ENCODE measurements at regions not wholly inside any gene's neighbourhood (a gene's known extent, or its start where the extent isn't known, plus 50 kb on each side); places are given as distances from the start of the nearest gene placed in this dataset.

- DNase-seq (no peak), FAIRE-seq (no peak)
- Histone ChIP-seq H3K4me1 (ENCODE audit: control insufficient read depth in 3 of 3, insufficient read depth in 2 of 3, low read depth in 1 of 3, low read length in 2 of 3) (no peaks in the 10 kb centered on the region), H3K9me3 (ENCODE audit: control insufficient read depth in 2 of 2, insufficient read depth in 1 of 2, low read depth in 1 of 2, low read length in 1 of 2) (no peaks in the 10 kb centered on the region), H3K27me3 (ENCODE audit: control insufficient read depth in 3 of 3, insufficient read depth in 3 of 3, low read length in 3 of 3) (no peaks in the 10 kb centered on the region), H3K27ac (ENCODE audit: low read depth in 1 of 3, low read length in 2 of 3) (no peak overlapping the region), H3K36me3 (ENCODE audit: control insufficient read depth in 3 of 3, insufficient read depth in 2 of 3, low read depth in 1 of 3, low read length in 3 of 3) (no peaks in the 10 kb centered on the region), H3K4me3 (ENCODE audit: low read depth in 1 of 3, low read length in 3 of 3) (no peak overlapping the region)
- WGBS, 3 donors, result 76 to 82% (median 78%) methylated on average over 7 of the region's 7 CpGs
These were observed 333.1 kb upstream of the IGFBP7 start for GRCh38 chr4:57443308-57443707.

GRCh38 chr4:57442831-57443291 is 332.7 kb upstream of the IGFBP7 start:
- no peak for FAIRE-seq

GRCh38 chr4:57442241-57442640 is 332.1 kb upstream of the IGFBP7 start:
- Histone ChIP-seq H3K36me3 (ENCODE audit: control insufficient read depth in 3 of 3, insufficient read depth in 2 of 3, low read depth in 1 of 3, low read length in 3 of 3) (no peaks in the 10 kb centered on the region), H3K4me3 (ENCODE audit: low read depth in 1 of 3, low read length in 3 of 3) (no peak overlapping the region), H3K27ac (ENCODE audit: low read depth in 1 of 3, low read length in 2 of 3) (no peak overlapping the region), H3K27me3 (ENCODE audit: control insufficient read depth in 3 of 3, insufficient read depth in 3 of 3, low read length in 3 of 3) (no peaks in the 10 kb centered on the region), H3K4me1 (ENCODE audit: control insufficient read depth in 3 of 3, insufficient read depth in 2 of 3, low read depth in 1 of 3, low read length in 2 of 3) (no peaks in the 10 kb centered on the region), H3K9me3 (ENCODE audit: control insufficient read depth in 2 of 2, insufficient read depth in 1 of 2, low read depth in 1 of 2, low read length in 1 of 2) (no peaks in the 10 kb centered on the region)
- DNase-seq (no peak), FAIRE-seq (no peak)
- 47 to 61% (median 47%) methylated on average over 7 of the region's 7 CpGs for WGBS, 3 donors

More at GRCh38 chr4:57442831-57443291, 332.7 kb upstream of the IGFBP7 start:
- 25 to 37% (median 27%) methylated on average over 4 of the region's 4 CpGs for WGBS, 3 donors
- Histone ChIP-seq H3K9me3 (ENCODE audit: control insufficient read depth in 2 of 2, insufficient read depth in 1 of 2, low read depth in 1 of 2, low read length in 1 of 2) (no peaks in the 10 kb centered on the region), H3K27me3 (ENCODE audit: control insufficient read depth in 3 of 3, insufficient read depth in 3 of 3, low read length in 3 of 3) (no peaks in the 10 kb centered on the region), H3K4me1 (ENCODE audit: control insufficient read depth in 3 of 3, insufficient read depth in 2 of 3, low read depth in 1 of 3, low read length in 2 of 3) (no peaks in the 10 kb centered on the region), H3K4me3 (ENCODE audit: low read depth in 1 of 3, low read length in 3 of 3) (no peak overlapping the region), H3K27ac (ENCODE audit: low read depth in 1 of 3, low read length in 2 of 3) (no peak overlapping the region), H3K36me3 (ENCODE audit: control insufficient read depth in 3 of 3, insufficient read depth in 2 of 3, low read depth in 1 of 3, low read length in 3 of 3) (no peaks in the 10 kb centered on the region)
- DNase-seq, result peak; percentile 16 to 44

- no peaks in the 10 kb centered on the region for H3K27me3 ChIP-seq (ENCODE audit: control insufficient read depth in 3 of 3, insufficient read depth in 3 of 3, low read length in 3 of 3)
- H3K4me1 ChIP-seq (ENCODE audit: control insufficient read depth in 3 of 3, insufficient read depth in 2 of 3, low read depth in 1 of 3, low read length in 2 of 3), result no peaks in the 10 kb centered on the region
- FAIRE-seq (no peak), DNase-seq (no peak)
- no peak overlapping the region for H3K4me3 ChIP-seq (ENCODE audit: low read depth in 1 of 3, low read length in 3 of 3)
- no peaks in the 10 kb centered on the region for H3K36me3 ChIP-seq (ENCODE audit: control insufficient read depth in 3 of 3, insufficient read depth in 2 of 3, low read depth in 1 of 3, low read length in 3 of 3)
- no peaks in the 10 kb centered on the region for H3K9me3 ChIP-seq (ENCODE audit: control insufficient read depth in 2 of 2, insufficient read depth in 1 of 2, low read depth in 1 of 2, low read length in 1 of 2)
- WGBS, 3 donors, result 61 to 73% (median 67%) methylated on average over 8 of the region's 8 CpGs
- H3K27ac ChIP-seq (ENCODE audit: low read depth in 1 of 3, low read length in 2 of 3), result no peak overlapping the region
These were observed 327.5 kb upstream of the IGFBP7 start for GRCh38 chr4:57437649-57438048.

GRCh38 chr4:57435300-57435699 is 325.1 kb upstream of the IGFBP7 start:
- Histone ChIP-seq H3K4me1 (ENCODE audit: control insufficient read depth in 3 of 3, insufficient read depth in 2 of 3, low read depth in 1 of 3, low read length in 2 of 3) (no peaks in the 10 kb centered on the region), H3K36me3 (ENCODE audit: control insufficient read depth in 3 of 3, insufficient read depth in 2 of 3, low read depth in 1 of 3, low read length in 3 of 3) (no peaks in the 10 kb centered on the region), H3K4me3 (ENCODE audit: low read depth in 1 of 3, low read length in 3 of 3) (no peak overlapping the region), H3K27ac (ENCODE audit: low read depth in 1 of 3, low read length in 2 of 3) (no peak overlapping the region), H3K9me3 (ENCODE audit: control insufficient read depth in 2 of 2, insufficient read depth in 1 of 2, low read depth in 1 of 2, low read length in 1 of 2) (no peaks in the 10 kb centered on the region), H3K27me3 (ENCODE audit: control insufficient read depth in 3 of 3, insufficient read depth in 3 of 3, low read length in 3 of 3) (no peaks in the 10 kb centered on the region)
- DNase-seq, result no peak
- WGBS, 3 donors, result 64 to 81% (median 68%) methylated on average over 3 of the region's 3 CpGs
- no peak for FAIRE-seq

- DNase-seq (no peak), FAIRE-seq (no peak)
- Histone ChIP-seq H3K27ac (ENCODE audit: low read depth in 1 of 3, low read length in 2 of 3) (no peak overlapping the region), H3K27me3 (ENCODE audit: control insufficient read depth in 3 of 3, insufficient read depth in 3 of 3, low read length in 3 of 3) (no peaks in the 10 kb centered on the region), H3K36me3 (ENCODE audit: control insufficient read depth in 3 of 3, insufficient read depth in 2 of 3, low read depth in 1 of 3, low read length in 3 of 3) (no peaks in the 10 kb centered on the region), H3K4me1 (ENCODE audit: control insufficient read depth in 3 of 3, insufficient read depth in 2 of 3, low read depth in 1 of 3, low read length in 2 of 3) (no peaks in the 10 kb centered on the region), H3K9me3 (ENCODE audit: control insufficient read depth in 2 of 2, insufficient read depth in 1 of 2, low read depth in 1 of 2, low read length in 1 of 2) (no peaks in the 10 kb centered on the region), H3K4me3 (ENCODE audit: low read depth in 1 of 3, low read length in 3 of 3) (no peak overlapping the region)
- WGBS, 3 donors, result 38 to 54% (median 38%) methylated on average over 2 of the region's 2 CpGs
These were observed 320.5 kb upstream of the IGFBP7 start for GRCh38 chr4:57430726-57431125.

GRCh38 chr4:57426779-57427395 is 316.7 kb upstream of the IGFBP7 start:
- peak; percentile 37 to 72 for DNase-seq
- no peak for FAIRE-seq
- H3K4me3 ChIP-seq (ENCODE audit: low read depth in 1 of 3, low read length in 3 of 3), result no peak overlapping the region
- H3K36me3 ChIP-seq (ENCODE audit: control insufficient read depth in 3 of 3, insufficient read depth in 2 of 3, low read depth in 1 of 3, low read length in 3 of 3), result no peaks in the 10 kb centered on the region
- WGBS, 3 donors, result 9 to 12% (median 12%) methylated on average over 11 of the region's 11 CpGs
- H3K27me3 ChIP-seq (ENCODE audit: control insufficient read depth in 3 of 3, insufficient read depth in 3 of 3, low read length in 3 of 3), result no peaks in the 10 kb centered on the region
- no peak overlapping the region for H3K27ac ChIP-seq (ENCODE audit: low read depth in 1 of 3, low read length in 2 of 3)
- no peaks in the 10 kb centered on the region for H3K4me1 ChIP-seq (ENCODE audit: control insufficient read depth in 3 of 3, insufficient read depth in 2 of 3, low read depth in 1 of 3, low read length in 2 of 3)
- H3K9me3 ChIP-seq (ENCODE audit: control insufficient read depth in 2 of 2, insufficient read depth in 1 of 2, low read depth in 1 of 2, low read length in 1 of 2), result no peaks in the 10 kb centered on the region

- 70 to 86% (median 77%) methylated on average over 1 of the region's 1 CpG for WGBS, 3 donors
- FAIRE-seq (no peak), DNase-seq (no peak)
- H3K36me3 ChIP-seq (ENCODE audit: control insufficient read depth in 3 of 3, insufficient read depth in 2 of 3, low read depth in 1 of 3, low read length in 3 of 3), result no peaks in the 10 kb centered on the region
- no peak overlapping the region for H3K4me3 ChIP-seq (ENCODE audit: low read depth in 1 of 3, low read length in 3 of 3)
- H3K4me1 ChIP-seq (ENCODE audit: control insufficient read depth in 3 of 3, insufficient read depth in 2 of 3, low read depth in 1 of 3, low read length in 2 of 3), result no peaks in the 10 kb centered on the region
- H3K9me3 ChIP-seq (ENCODE audit: control insufficient read depth in 2 of 2, insufficient read depth in 1 of 2, low read depth in 1 of 2, low read length in 1 of 2), result no peaks in the 10 kb centered on the region
- H3K27me3 ChIP-seq (ENCODE audit: control insufficient read depth in 3 of 3, insufficient read depth in 3 of 3, low read length in 3 of 3), result no peaks in the 10 kb centered on the region
- no peak overlapping the region for H3K27ac ChIP-seq (ENCODE audit: low read depth in 1 of 3, low read length in 2 of 3)
These were observed 315.4 kb upstream of the IGFBP7 start for GRCh38 chr4:57425610-57426009.

Measured in small intestine (tissue), 7 donors.